H1 (cell line): ENCODE measurements at regions not wholly inside any gene's neighbourhood (a gene's known extent, or its start where the extent isn't known, plus 50 kb on each side); places are given as distances from the start of the nearest gene placed in this dataset.
"Not testable (repeated sequence)": the region's sequence is repeated elsewhere in the genome, so short reads cannot be mapped to it uniquely, and the experiment has no call there.

ENCODE experiments used
- CTCF ChIA-PET: fragments of 300-600 bp; sonication (Branson Sonifier 250); formaldehyde crosslinking; loops from one replicate; lab custom pipeline; 2021; ENCODE audit not compliant: partially characterized antibody; lab: Charles Lee
- POLR2A ChIA-PET: fragments of 300-600 bp; sonication (Branson Sonifier 250); formaldehyde crosslinking; loops from one replicate; lab custom pipeline; 2021; ENCODE audit warnings: inconsistent platforms; ENCODE audit not compliant: partially characterized antibody; lab: Charles Lee
- DNase-seq, 2 experiments: peaks; one replicate each; pipeline versions ENCODE4 v3.0.0 to v3.0.0-alpha.2; 2010 to 2022; ENCODE audit warnings: low spot score in 2 of 2, low read depth in 1 of 2, mixed read lengths in 1 of 2
- FAIRE-seq: peaks from 2 replicates; lab custom pipeline; 2011; peaks lifted over from hg19 to GRCh38; lab: Jason Lieb, UNC
- H2AFZ ChIP-seq: 2 replicates; pipeline ENCODE4 v1.8.1; 2012; ENCODE audit warnings: low read length, inconsistent platforms
- H2AK5ac ChIP-seq: 2 replicates; pipeline ENCODE4 v1.6.1; 2013; ENCODE audit warnings: low read depth, low read length
- H2BK120ac ChIP-seq: replicated peaks from 2 replicates; pipeline ENCODE3; 2013; ENCODE audit warnings: low read depth, low read length, inconsistent platforms
- H2BK12ac ChIP-seq: 2 replicates; pipeline ENCODE4 v1.6.1; 2013; ENCODE audit warnings: low read depth, low read length
- H2BK15ac ChIP-seq: 2 replicates; pipeline ENCODE4 v1.6.1; 2013; ENCODE audit warnings: low read length
- H2BK20ac ChIP-seq: 2 replicates; pipeline ENCODE4 v1.6.1; 2013; ENCODE audit warnings: low read length
- H2BK5ac ChIP-seq: 2 replicates; pipeline ENCODE4 v1.6.1; 2013; ENCODE audit warnings: low read depth, low read length
- H3K14ac ChIP-seq: 2 replicates; pipeline ENCODE4 v1.6.1; 2013; ENCODE audit warnings: inconsistent platforms; ENCODE audit not compliant: insufficient read length
- H3K18ac ChIP-seq: 2 replicates; pipeline ENCODE4 v1.6.1; 2013; ENCODE audit warnings: low read length; ENCODE audit errors: extremely low read depth
- H3K23ac ChIP-seq: 2 replicates; pipeline ENCODE4 v1.6.1; 2013; ENCODE audit warnings: inconsistent platforms; ENCODE audit not compliant: insufficient read length
- H3K23me2 ChIP-seq: 2 replicates; pipeline ENCODE4 v1.6.1; 2013; ENCODE audit warnings: low read depth, low read length
- H3K27ac ChIP-seq: 2 replicates; pipeline ENCODE4 v1.6.1; 2011; ENCODE audit warnings: low read depth, low read length, inconsistent platforms
- H3K27me3 ChIP-seq, 4 experiments: replicated peaks in 1 of 4; 1 replicate in 1 of 4; 2 replicates in 3 of 4; pipeline versions ENCODE4 v1.6.1 to v1.8.1; 2011 to 2013; ENCODE audit warnings: low read length in 3 of 4, mild to moderate bottlenecking in 3 of 4, inconsistent platforms in 2 of 4, mixed read lengths in 2 of 4, moderate library complexity in 1 of 4; ENCODE audit not compliant: control insufficient read depth in 3 of 4, insufficient read depth in 3 of 4; ENCODE audit errors: extremely low read depth in 1 of 4
- H3K36me3 ChIP-seq, 4 experiments: 2 replicates each; pipeline versions ENCODE4 v1.6.1 to v1.8.1; 2011 to 2013; ENCODE audit warnings: mild to moderate bottlenecking in 4 of 4, low read length in 3 of 4, moderate library complexity in 2 of 4, control low read depth in 1 of 4, inconsistent platforms in 1 of 4; ENCODE audit not compliant: insufficient read depth in 4 of 4, control insufficient read depth in 2 of 4
- H3K4ac ChIP-seq: replicated peaks from 2 replicates; pipeline ENCODE3; 2013; ENCODE audit warnings: low read length, low read depth, mixed read lengths, inconsistent platforms; ENCODE audit not compliant: insufficient read length
- H3K4me1 ChIP-seq, 4 experiments: replicated peaks in 1 of 4; 1 replicate in 1 of 4; 2 replicates in 3 of 4; pipeline versions ENCODE4 v1.6.1 to v1.8.1; 2011 to 2013; ENCODE audit warnings: low read length in 3 of 4, inconsistent platforms in 2 of 4, mixed read lengths in 1 of 4; ENCODE audit not compliant: insufficient read depth in 4 of 4, control insufficient read depth in 3 of 4
- H3K4me2 ChIP-seq, 2 experiments: 2 replicates each; pipeline versions ENCODE4 v1.6.1 to v1.8.1; 2011 to 2013; ENCODE audit warnings: low read depth in 2 of 2, low read length in 2 of 2, control low read depth in 1 of 2, inconsistent platforms in 1 of 2, mild to moderate bottlenecking in 1 of 2; ENCODE audit not compliant: insufficient read depth in 1 of 2
- H3K4me3 ChIP-seq, 4 experiments: fragments of 200-600, 300-600 bp in 1 of 4; sonication (generic), shearing (Covaris generic), sonication (Bioruptor Twin) in 1 of 4; 2 replicates each; pipeline versions ENCODE4 v1.5.1 to v1.8.1; 2011 to 2016; ENCODE audit warnings: low read length in 4 of 4, low read depth in 3 of 4, control low read depth in 2 of 4, inconsistent platforms in 2 of 4, mild to moderate bottlenecking in 2 of 4, mixed read lengths in 1 of 4, moderate library complexity in 1 of 4; ENCODE audit not compliant: insufficient read depth in 2 of 4; ENCODE audit errors: extremely low read depth in 1 of 4
- H3K56ac ChIP-seq: replicated peaks from 2 replicates; pipeline ENCODE3; 2013; ENCODE audit warnings: low read depth, mild to moderate bottlenecking, mixed read lengths, low read length, inconsistent platforms; ENCODE audit not compliant: insufficient read length
- H3K79me1 ChIP-seq: 2 replicates; pipeline ENCODE4 v1.6.1; 2013; ENCODE audit warnings: low read depth, low read length, control low read depth
- H3K79me2 ChIP-seq, 2 experiments: 2 replicates each; pipeline versions ENCODE4 v1.6.1 to v1.8.1; 2012 to 2013; ENCODE audit warnings: low read length in 2 of 2, mild to moderate bottlenecking in 2 of 2, inconsistent platforms in 1 of 2; ENCODE audit not compliant: insufficient read depth in 2 of 2, control insufficient read depth in 1 of 2
- H3K9ac ChIP-seq, 4 experiments: replicated peaks in 1 of 4; 1 replicate in 1 of 4; 2 replicates in 3 of 4; pipeline versions ENCODE4 v1.6.1 to v1.8.1; 2011 to 2013; ENCODE audit warnings: low read depth in 3 of 4, low read length in 3 of 4, control low read depth in 2 of 4, mild to moderate bottlenecking in 2 of 4, moderate library complexity in 2 of 4, inconsistent platforms in 1 of 4; ENCODE audit errors: extremely low read depth in 1 of 4
- H3K9me3 ChIP-seq, 2 experiments: 2 replicates each; pipeline versions ENCODE4 v1.6.1 to v1.8.1; 2012 to 2013; ENCODE audit warnings: mild to moderate bottlenecking in 2 of 2, moderate library complexity in 2 of 2, control low read depth in 1 of 2, inconsistent platforms in 1 of 2, low read depth in 1 of 2, low read length in 1 of 2, mixed read lengths in 1 of 2; ENCODE audit not compliant: insufficient read depth in 2 of 2
- H4K20me1 ChIP-seq, 2 experiments: replicated peaks in 1 of 2; 2 replicates each; pipeline versions ENCODE3 to v1.8.1; 2011 to 2013; ENCODE audit warnings: inconsistent platforms in 2 of 2, low read length in 2 of 2, mild to moderate bottlenecking in 1 of 2; ENCODE audit not compliant: insufficient read depth in 2 of 2, control insufficient read depth in 1 of 2
- H4K5ac ChIP-seq: 2 replicates; pipeline ENCODE4 v1.6.1; 2013; ENCODE audit warnings: low read length, low read depth, mixed read lengths, inconsistent platforms; ENCODE audit not compliant: insufficient read length
- H4K8ac ChIP-seq: 2 replicates; pipeline ENCODE4 v1.8.0; 2013; ENCODE audit warnings: mild to moderate bottlenecking, moderate library complexity, low read length, inconsistent platforms; ENCODE audit not compliant: insufficient read depth; ENCODE audit errors: extremely low read depth
- H4K91ac ChIP-seq: replicated peaks from 2 replicates; pipeline ENCODE3; 2013; ENCODE audit warnings: low read length, mixed read lengths, inconsistent platforms; ENCODE audit not compliant: insufficient read length
- WGBS, 2 experiments: shearing (Covaris generic) in 1 of 2; methylation state at CpG; one replicate each; pipeline versions ENCODE4 v1.1.6 to v1.1.7; 2013 to 2015; ENCODE audit warnings: low lambda C conversion rate in 2 of 2, mixed read lengths in 2 of 2, inconsistent platforms in 1 of 2, low coverage in 1 of 2, missing lambda C conversion rate in 1 of 2; ENCODE audit not compliant: insufficient replicate concordance in 2 of 2, insufficient coverage in 1 of 2, insufficient read length in 1 of 2; ENCODE audit errors: extremely low coverage in 1 of 2, missing lambda C conversion rate in 1 of 2; 5-methylcytosine and 5-hydroxymethylcytosine counted together

DNA sequence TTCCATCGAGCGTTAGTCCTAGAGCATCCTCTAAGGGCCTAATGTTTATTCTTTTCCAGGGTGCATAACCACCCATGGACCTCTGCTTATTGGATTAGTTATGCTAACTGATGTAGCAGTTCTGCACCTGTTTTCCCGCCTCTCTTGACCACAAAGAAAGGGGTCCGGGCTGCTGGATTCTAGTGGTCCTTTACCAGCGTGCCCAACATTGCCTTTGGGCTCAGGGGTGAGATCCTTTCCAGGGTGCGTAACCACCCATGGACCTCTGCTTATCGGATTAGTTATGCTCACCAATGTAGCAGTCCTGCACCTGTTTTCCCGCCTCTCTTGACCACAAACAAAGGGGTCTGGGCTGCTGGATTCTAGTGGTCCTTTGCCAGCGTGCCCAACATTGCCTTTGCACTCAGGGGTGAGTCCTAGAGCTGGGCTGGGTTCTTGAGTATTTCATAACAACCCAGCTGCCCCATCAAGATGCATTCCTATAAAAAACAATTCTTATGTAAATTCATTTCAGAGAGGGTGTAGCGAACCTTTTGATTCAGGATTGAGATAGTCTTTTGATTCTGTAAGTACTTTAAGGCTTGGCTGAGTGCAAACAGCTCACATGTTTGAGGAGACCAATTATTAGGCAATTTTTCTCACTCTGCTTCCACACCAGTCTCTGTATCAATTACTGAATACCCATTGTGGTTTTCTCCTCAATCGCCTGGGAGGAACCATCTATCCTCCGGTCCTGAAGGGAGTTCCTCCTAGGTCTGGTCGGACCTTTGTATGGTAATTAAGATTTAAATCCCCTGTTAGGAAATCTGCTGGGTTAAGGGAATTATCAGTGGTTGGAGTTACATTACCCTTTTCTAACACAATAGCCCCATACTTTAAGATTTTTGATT lies 253.0 kb upstream of the CNR1 start:
- H3K79me1 ChIP-seq, FAIRE-seq, POLR2A ChIA-PET, H3K4me3 ChIP-seq, H3K4ac ChIP-seq, H3K23me2 ChIP-seq, H3K36me3 ChIP-seq, H3K23ac ChIP-seq, CTCF ChIA-PET, H4K8ac ChIP-seq, H2BK20ac ChIP-seq, H3K4me1 ChIP-seq, DNase-seq, H3K79me2 ChIP-seq, H3K18ac ChIP-seq, H3K27me3 ChIP-seq, H2BK12ac ChIP-seq, H2AFZ ChIP-seq, H3K9ac ChIP-seq, H3K27ac ChIP-seq, H2BK5ac ChIP-seq, H4K5ac ChIP-seq, H4K91ac ChIP-seq, H3K56ac ChIP-seq, H2BK120ac ChIP-seq, H2AK5ac ChIP-seq, H3K14ac ChIP-seq, H3K4me2 ChIP-seq, H4K20me1 ChIP-seq, H2BK15ac ChIP-seq, H3K9me3 ChIP-seq: not testable (repeated sequence)
- 92% methylated on average over 13 of the region's 13 CpGs; no CpG with 5 or more reads in 1 of the 2 experiments for WGBS, 2 experiments

DNA sequence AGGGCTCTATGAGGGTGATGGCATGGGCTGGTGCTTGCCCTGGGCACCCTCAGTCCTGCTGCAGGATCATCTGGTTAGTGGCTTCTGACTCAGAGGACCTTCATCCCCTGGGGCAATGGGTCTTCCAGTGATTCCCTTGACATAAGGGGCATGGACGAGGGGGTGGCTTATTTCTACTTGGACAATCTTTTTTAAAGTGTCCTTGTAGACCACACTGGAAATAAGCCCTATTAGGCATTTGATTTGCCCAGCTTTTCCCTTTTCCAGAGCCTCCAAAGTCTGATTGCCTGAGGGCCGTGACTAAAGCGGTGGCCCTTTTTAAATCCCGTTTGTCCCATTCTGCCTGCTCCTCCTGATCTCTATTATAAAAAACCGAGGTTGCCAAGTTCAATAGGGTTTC lies 251.2 kb upstream of the CNR1 start:
- H4K5ac ChIP-seq, H3K27me3 ChIP-seq, POLR2A ChIA-PET, H3K4me2 ChIP-seq, H3K56ac ChIP-seq, H3K4me1 ChIP-seq, H3K23ac ChIP-seq, H3K27ac ChIP-seq, DNase-seq, H3K23me2 ChIP-seq, H3K9me3 ChIP-seq, H3K36me3 ChIP-seq, H3K14ac ChIP-seq, H4K91ac ChIP-seq, H3K79me2 ChIP-seq, H2BK5ac ChIP-seq, H4K8ac ChIP-seq, H2BK120ac ChIP-seq, H3K18ac ChIP-seq, H3K79me1 ChIP-seq, H3K9ac ChIP-seq, H2BK20ac ChIP-seq, H2BK15ac ChIP-seq, H2BK12ac ChIP-seq, H2AK5ac ChIP-seq, H2AFZ ChIP-seq, H3K4me3 ChIP-seq, H4K20me1 ChIP-seq, CTCF ChIA-PET, FAIRE-seq, H3K4ac ChIP-seq: not testable (repeated sequence)
- WGBS, 2 experiments: 73% methylated on average over 5 of the region's 5 CpGs; no CpG with 5 or more reads in 1 of the 2 experiments
